ENCODE measurements at regions not wholly inside any gene's neighbourhood (a gene's known extent, or its start where the extent isn't known, plus 50 kb on each side); places are given as distances from the start of the nearest gene placed in this dataset.

DNA sequence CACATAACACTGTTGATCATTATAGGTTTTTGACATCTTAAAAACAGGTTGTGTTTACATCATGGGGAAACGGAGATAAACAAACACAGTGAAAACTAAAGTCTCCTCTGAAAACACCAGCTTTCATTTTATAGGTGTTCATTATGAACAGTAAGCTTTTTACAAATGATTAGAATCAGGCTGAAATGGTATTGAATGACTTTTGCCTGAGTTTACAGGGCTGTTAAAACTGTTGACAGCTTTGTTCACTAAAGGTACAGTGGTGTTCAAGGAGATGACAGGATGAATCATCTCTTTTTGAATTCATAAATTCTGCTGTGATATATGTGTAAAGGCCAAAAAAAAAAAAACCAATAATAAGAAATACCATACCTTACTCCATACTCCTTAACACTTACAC, 184.6 kb upstream of the CNTN5 start:
- POLR2A ChIA-PET, result no interaction called here

DNA sequence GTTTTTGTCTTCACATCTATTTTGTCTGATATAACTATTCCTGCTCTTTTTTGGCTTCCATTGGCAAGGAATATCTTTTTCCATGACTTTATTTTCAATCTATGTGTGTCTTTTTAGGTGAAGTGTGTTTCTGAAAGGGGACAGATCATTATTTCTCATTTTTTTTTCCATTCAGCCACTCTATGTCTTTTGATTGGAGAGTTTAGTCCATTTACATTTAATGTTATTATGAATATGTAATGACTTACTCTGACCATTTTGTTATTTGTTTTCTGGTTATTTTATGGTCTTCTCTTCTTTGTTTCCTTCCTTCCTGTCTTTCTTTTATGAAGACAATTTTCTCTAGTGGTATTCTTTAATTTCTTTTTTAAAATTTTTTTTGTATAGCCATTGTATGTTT, 178.6 kb upstream of the CNTN5 start:
- POLR2A ChIA-PET, result no interaction called here
- H3K4me2 ChIP-seq, result no peak overlapping the region
- no peak for DNase-seq (ENCODE audit: low read depth in 1 of 2, low spot score in 1 of 2)
- FAIRE-seq, result no peak
- H3K4me1 ChIP-seq, result no peaks in the 10 kb centered on the region
- H3K27ac ChIP-seq, result no peak overlapping the region
- ATAC-seq, result no peak
- H3K9me3 ChIP-seq, result no peaks in the 10 kb centered on the region
- no peak overlapping the region for H3K4me3 ChIP-seq
- TF ChIP-seq FOXS1 (CRISPR knock-in tag; IDR thresholded peaks at IDR 0.05), result no peak
- TF ChIP-seq, protein P1, sequence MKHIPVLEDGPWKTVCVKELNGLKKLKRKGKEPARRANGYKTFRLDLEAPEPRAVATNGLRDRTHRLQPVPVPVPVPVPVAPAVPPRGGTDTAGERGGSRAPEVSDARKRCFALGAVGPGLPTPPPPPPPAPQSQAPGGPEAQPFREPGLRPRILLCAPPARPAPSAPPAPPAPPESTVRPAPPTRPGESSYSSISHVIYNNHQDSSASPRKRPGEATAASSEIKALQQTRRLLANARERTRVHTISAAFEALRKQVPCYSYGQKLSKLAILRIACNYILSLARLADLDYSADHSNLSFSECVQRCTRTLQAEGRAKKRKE (CRISPR knock-in tag; IDR thresholded peaks at IDR 0.05; ENCODE audit: low read depth), result no peak
- CTCF ChIA-PET, result no interaction called here

More for the DNA sequence above, 184.6 kb upstream of the CNTN5 start:
- no peaks in the 10 kb centered on the region for H3K9me3 ChIP-seq
- no peak overlapping the region for H3K4me2 ChIP-seq
- H3K27ac ChIP-seq, result no peak overlapping the region
- no peak for TF ChIP-seq CHD2 (IDR thresholded peaks at IDR 0.05; ENCODE audit: low read length, partially characterized antibody)
- TF ChIP-seq, protein P1 (CRISPR knock-in tag; IDR thresholded peaks at IDR 0.05; ENCODE audit: low read depth), result no peak
- no peak for TF ChIP-seq HDAC2 (IDR thresholded peaks at IDR 0.05)
- no peak for TF ChIP-seq POLR2A (IDR thresholded peaks at IDR 0.05; ENCODE audit: low read length)
- no peak for TF ChIP-seq ESRRA (IDR thresholded peaks at IDR 0.05; ENCODE audit: borderline replicate concordance, low read length)
- TF ChIP-seq ZC3H11A (IDR thresholded peaks at IDR 0.05), result no peak
- TF ChIP-seq SMC3 (IDR thresholded peaks at IDR 0.05), result no peak
- TF ChIP-seq HEYL (CRISPR knock-in tag; IDR thresholded peaks at IDR 0.05), result no peak
- no peak for TF ChIP-seq PHF8 (IDR thresholded peaks at IDR 0.05; ENCODE audit: borderline replicate concordance, low read depth)
- no peak for TF ChIP-seq TFCP2L1 (CRISPR knock-in tag; IDR thresholded peaks at IDR 0.05)
- no peak for TF ChIP-seq JUN (IDR thresholded peaks at IDR 0.05)
- no peak for TF ChIP-seq MAFK (IDR thresholded peaks at IDR 0.05; ENCODE audit: partially characterized antibody)
- TF ChIP-seq, protein P2, sequence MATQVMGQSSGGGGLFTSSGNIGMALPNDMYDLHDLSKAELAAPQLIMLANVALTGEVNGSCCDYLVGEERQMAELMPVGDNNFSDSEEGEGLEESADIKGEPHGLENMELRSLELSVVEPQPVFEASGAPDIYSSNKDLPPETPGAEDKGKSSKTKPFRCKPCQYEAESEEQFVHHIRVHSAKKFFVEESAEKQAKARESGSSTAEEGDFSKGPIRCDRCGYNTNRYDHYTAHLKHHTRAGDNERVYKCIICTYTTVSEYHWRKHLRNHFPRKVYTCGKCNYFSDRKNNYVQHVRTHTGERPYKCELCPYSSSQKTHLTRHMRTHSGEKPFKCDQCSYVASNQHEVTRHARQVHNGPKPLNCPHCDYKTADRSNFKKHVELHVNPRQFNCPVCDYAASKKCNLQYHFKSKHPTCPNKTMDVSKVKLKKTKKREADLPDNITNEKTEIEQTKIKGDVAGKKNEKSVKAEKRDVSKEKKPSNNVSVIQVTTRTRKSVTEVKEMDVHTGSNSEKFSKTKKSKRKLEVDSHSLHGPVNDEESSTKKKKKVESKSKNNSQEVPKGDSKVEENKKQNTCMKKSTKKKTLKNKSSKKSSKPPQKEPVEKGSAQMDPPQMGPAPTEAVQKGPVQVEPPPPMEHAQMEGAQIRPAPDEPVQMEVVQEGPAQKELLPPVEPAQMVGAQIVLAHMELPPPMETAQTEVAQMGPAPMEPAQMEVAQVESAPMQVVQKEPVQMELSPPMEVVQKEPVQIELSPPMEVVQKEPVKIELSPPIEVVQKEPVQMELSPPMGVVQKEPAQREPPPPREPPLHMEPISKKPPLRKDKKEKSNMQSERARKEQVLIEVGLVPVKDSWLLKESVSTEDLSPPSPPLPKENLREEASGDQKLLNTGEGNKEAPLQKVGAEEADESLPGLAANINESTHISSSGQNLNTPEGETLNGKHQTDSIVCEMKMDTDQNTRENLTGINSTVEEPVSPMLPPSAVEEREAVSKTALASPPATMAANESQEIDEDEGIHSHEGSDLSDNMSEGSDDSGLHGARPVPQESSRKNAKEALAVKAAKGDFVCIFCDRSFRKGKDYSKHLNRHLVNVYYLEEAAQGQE (IDR thresholded peaks at IDR 0.05), result no peak
- no peak for TF ChIP-seq JUNB (IDR thresholded peaks at IDR 0.05)
- TF ChIP-seq, protein P3, sequence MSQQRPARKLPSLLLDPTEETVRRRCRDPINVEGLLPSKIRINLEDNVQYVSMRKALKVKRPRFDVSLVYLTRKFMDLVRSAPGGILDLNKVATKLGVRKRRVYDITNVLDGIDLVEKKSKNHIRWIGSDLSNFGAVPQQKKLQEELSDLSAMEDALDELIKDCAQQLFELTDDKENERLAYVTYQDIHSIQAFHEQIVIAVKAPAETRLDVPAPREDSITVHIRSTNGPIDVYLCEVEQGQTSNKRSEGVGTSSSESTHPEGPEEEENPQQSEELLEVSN (IDR thresholded peaks at IDR 0.05; ENCODE audit: borderline replicate concordance, low read depth), result no peak
- TF ChIP-seq MYC (IDR thresholded peaks at IDR 0.05; ENCODE audit: borderline replicate concordance, low read length), result no peak
- TF ChIP-seq, protein P4, sequence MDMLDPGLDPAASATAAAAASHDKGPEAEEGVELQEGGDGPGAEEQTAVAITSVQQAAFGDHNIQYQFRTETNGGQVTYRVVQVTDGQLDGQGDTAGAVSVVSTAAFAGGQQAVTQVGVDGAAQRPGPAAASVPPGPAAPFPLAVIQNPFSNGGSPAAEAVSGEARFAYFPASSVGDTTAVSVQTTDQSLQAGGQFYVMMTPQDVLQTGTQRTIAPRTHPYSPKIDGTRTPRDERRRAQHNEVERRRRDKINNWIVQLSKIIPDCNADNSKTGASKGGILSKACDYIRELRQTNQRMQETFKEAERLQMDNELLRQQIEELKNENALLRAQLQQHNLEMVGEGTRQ (IDR thresholded peaks at IDR 0.05), result no peak
- TF ChIP-seq BHLHE40 (IDR thresholded peaks at IDR 0.05; ENCODE audit: low read depth, low read length), result no peak
- TF ChIP-seq FOSB (CRISPR knock-in tag; IDR thresholded peaks at IDR 0.05), result no peak
- TF ChIP-seq NPAS2 (CRISPR knock-in tag; IDR thresholded peaks at IDR 0.05; ENCODE audit: borderline replicate concordance), result no peak
- no peak for DNase-seq (ENCODE audit: low read depth in 1 of 2, low spot score in 1 of 2)
- 0% methylated on average over 1 of the region's 1 CpG for WGBS (ENCODE audit: missing lambda C conversion rate)
- ATAC-seq, result no peak
- H3K4me3 ChIP-seq, result no peak overlapping the region
- H3K4me1 ChIP-seq, result no peaks in the 10 kb centered on the region
- CTCF ChIA-PET, result no interaction called here
- no peak for FAIRE-seq

Data from A549 (cell line).